Upper lobe of right lung (tissue), 1 donor: ENCODE measurements at regions not wholly inside any gene's neighbourhood (a gene's known extent, or its start where the extent isn't known, plus 50 kb on each side); places are given as distances from the start of the nearest gene placed in this dataset.

Experiments used
- ATAC-seq: fragments of 200-7000 bp; cut with Tn5 transposase; one replicate; pipeline ENCODE4 v1.9.1; 2020; ENCODE audit warnings: mild to moderate bottlenecking, moderate library complexity
- DNase-seq: peaks from one replicate; pipeline ENCODE4 v3.0.0-alpha.2; 2020
- H3K27ac ChIP-seq: fragments of 200-600 bp; one replicate; pipeline ENCODE4 v1.8.0; 2022
- H3K27me3 ChIP-seq: fragments of 200-600 bp; one replicate; pipeline ENCODE4 v1.8.0; 2022; ENCODE audit warnings: mild to moderate bottlenecking
- H3K36me3 ChIP-seq: fragments of 200-600 bp; one replicate; pipeline ENCODE4 v1.8.0; 2022
- H3K4me1 ChIP-seq: fragments of 200-600 bp; one replicate; pipeline ENCODE4 v1.8.0; 2022
- H3K4me3 ChIP-seq: fragments of 200-600 bp; one replicate; pipeline ENCODE4 v1.8.0; 2022; ENCODE audit warnings: mild to moderate bottlenecking
- H3K9me3 ChIP-seq: fragments of 200-600 bp; one replicate; pipeline ENCODE4 v1.8.0; 2022
- intact Hi-C: fragments of 100-400 bp; cut with DNase I; formaldehyde crosslinking; loops from one replicate; pipeline ENCODE4 v1.11.0; 2022
- TF ChIP-seq, protein P1 (sequence below): fragments of 200-600 bp; IDR thresholded peaks from one replicate; pipeline ENCODE4 v1.8.0; 2022; ENCODE audit warnings: antibody characterized with exemption
- donor health status: DM: no; HTN: yes; CAD: no; lungs with severe emphysema.

DNA sequence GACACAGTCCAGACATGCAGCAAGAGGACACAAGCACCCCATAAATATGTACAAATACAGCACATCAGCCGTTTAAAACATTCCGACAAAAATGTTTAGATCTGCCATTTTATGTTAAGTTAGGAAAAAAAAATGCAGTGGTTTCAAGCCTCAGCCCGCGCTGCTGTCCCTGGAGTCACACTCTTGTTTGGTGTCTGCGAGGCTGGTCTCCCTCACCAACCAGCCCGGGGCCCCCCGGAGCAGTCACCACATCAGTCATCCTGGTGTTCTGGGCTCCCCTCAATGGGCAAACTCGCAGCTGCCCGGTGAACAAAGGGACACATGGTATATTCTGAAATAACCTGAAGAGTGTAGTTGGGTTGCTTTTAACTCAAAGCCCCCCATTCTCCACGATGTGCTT, 1022.2 kb downstream of the BRD1 start:
- ATAC-seq: no peak
- H3K27ac ChIP-seq: no peak overlapping the region
- intact Hi-C loops: no loop called here
- no peak for DNase-seq
- no peak overlapping the region for H3K4me3 ChIP-seq
- TF ChIP-seq, protein P1, sequence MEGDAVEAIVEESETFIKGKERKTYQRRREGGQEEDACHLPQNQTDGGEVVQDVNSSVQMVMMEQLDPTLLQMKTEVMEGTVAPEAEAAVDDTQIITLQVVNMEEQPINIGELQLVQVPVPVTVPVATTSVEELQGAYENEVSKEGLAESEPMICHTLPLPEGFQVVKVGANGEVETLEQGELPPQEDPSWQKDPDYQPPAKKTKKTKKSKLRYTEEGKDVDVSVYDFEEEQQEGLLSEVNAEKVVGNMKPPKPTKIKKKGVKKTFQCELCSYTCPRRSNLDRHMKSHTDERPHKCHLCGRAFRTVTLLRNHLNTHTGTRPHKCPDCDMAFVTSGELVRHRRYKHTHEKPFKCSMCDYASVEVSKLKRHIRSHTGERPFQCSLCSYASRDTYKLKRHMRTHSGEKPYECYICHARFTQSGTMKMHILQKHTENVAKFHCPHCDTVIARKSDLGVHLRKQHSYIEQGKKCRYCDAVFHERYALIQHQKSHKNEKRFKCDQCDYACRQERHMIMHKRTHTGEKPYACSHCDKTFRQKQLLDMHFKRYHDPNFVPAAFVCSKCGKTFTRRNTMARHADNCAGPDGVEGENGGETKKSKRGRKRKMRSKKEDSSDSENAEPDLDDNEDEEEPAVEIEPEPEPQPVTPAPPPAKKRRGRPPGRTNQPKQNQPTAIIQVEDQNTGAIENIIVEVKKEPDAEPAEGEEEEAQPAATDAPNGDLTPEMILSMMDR: no peak
- peaks cover 12% of the 10 kb centered on the region for H3K27me3 ChIP-seq
- no peaks in the 10 kb centered on the region for H3K4me1 ChIP-seq
- no peaks in the 10 kb centered on the region for H3K36me3 ChIP-seq
- no peaks in the 10 kb centered on the region for H3K9me3 ChIP-seq

- ATAC-seq: no peak
- H3K36me3 ChIP-seq: no peaks in the 10 kb centered on the region
- no peak overlapping the region for H3K4me3 ChIP-seq
- peaks cover 16% of the 10 kb centered on the region for H3K27me3 ChIP-seq
- no peaks in the 10 kb centered on the region for H3K9me3 ChIP-seq
- peak; percentile 50 for DNase-seq
- TF ChIP-seq, protein P1: no peak
- no peaks in the 10 kb centered on the region for H3K4me1 ChIP-seq
- no peak overlapping the region for H3K27ac ChIP-seq
- intact Hi-C loops: no loop called here
These were observed 1022.8 kb downstream of the BRD1 start for GRCh38 chr22:48804811-48805301.

- intact Hi-C loops: no loop called here
- Histone ChIP-seq H3K27me3 (peaks cover 16% of the 10 kb centered on the region), H3K27ac (no peak overlapping the region), H3K4me3 (no peak overlapping the region), H3K4me1 (no peaks in the 10 kb centered on the region), H3K9me3 (no peaks in the 10 kb centered on the region), H3K36me3 (no peaks in the 10 kb centered on the region)
- TF ChIP-seq, protein P1: no peak
- no peak for ATAC-seq
- DNase-seq: peak; percentile 52
These were observed 1023.5 kb downstream of the BRD1 start for GRCh38 chr22:48803948-48804810.

- Histone ChIP-seq H3K27me3 (peaks cover 16% of the 10 kb centered on the region), H3K4me3 (no peak overlapping the region), H3K27ac (no peak overlapping the region), H3K36me3 (no peaks in the 10 kb centered on the region), H3K9me3 (no peaks in the 10 kb centered on the region), H3K4me1 (no peaks in the 10 kb centered on the region)
- intact Hi-C loops: no loop called here
- TF ChIP-seq, protein P1: no peak
- DNase-seq (peak; percentile 43), ATAC-seq (no peak)
These were observed 1024.3 kb downstream of the BRD1 start for GRCh38 chr22:48803171-48803947.

GRCh38 chr22:48802576-48802975, 1025.1 kb downstream of the BRD1 start:
- H3K27ac ChIP-seq: no peak overlapping the region
- H3K4me1 ChIP-seq: no peaks in the 10 kb centered on the region
- H3K36me3 ChIP-seq: no peaks in the 10 kb centered on the region
- no peak overlapping the region for H3K4me3 ChIP-seq
- intact Hi-C loops: no loop called here
- TF ChIP-seq, protein P1: no peak
- no peak for ATAC-seq
- no peaks in the 10 kb centered on the region for H3K9me3 ChIP-seq
- H3K27me3 ChIP-seq: peaks cover 16% of the 10 kb centered on the region
- no peak for DNase-seq
